Smooth muscle cell (in vitro differentiated cells): ENCODE measurements at regions not wholly inside any gene's neighbourhood (a gene's known extent, or its start where the extent isn't known, plus 50 kb on each side); places are given as distances from the start of the nearest gene placed in this dataset.

Experiments
- DNase-seq: peaks from one replicate; lab custom pipeline; 2025; ENCODE audit not compliant: unreplicated experiment; lab: John Stamatoyannopoulos, UW
- H2AFZ ChIP-seq: fragments of 200-600 bp; sonication (generic); 2 replicates; pipeline ENCODE4 v1.6.0; 2016; ENCODE audit warnings: antibody characterized with exemption, low read depth, mild to moderate bottlenecking
- H3F3A ChIP-seq: fragments of 200-600 bp; sonication (generic); 2 replicates; pipeline ENCODE4 v1.6.0; 2017; ENCODE audit warnings: antibody characterized with exemption, low read depth
- H3K27ac ChIP-seq: fragments of 200-600 bp; sonication (generic); 2 replicates; pipeline ENCODE4 v1.5.1; 2016; ENCODE audit warnings: low read depth, mild to moderate bottlenecking
- H3K27me3 ChIP-seq: fragments of 200-600 bp; sonication (generic); 2 replicates; pipeline ENCODE4 v1.6.1; 2016; ENCODE audit warnings: low read depth, mild to moderate bottlenecking
- H3K36me3 ChIP-seq: fragments of 200-600 bp; sonication (generic); 2 replicates; pipeline ENCODE4 v1.5.1; 2016; ENCODE audit warnings: low read depth
- H3K4me1 ChIP-seq: fragments of 200-600 bp; sonication (generic); 2 replicates; pipeline ENCODE4 v1.5.1; 2016; ENCODE audit warnings: low read depth
- H3K4me2 ChIP-seq: fragments of 200-600 bp; sonication (generic); 2 replicates; pipeline ENCODE4 v1.6.0; 2016; ENCODE audit warnings: mild to moderate bottlenecking
- H3K4me3 ChIP-seq: fragments of 200-600 bp; sonication (generic); 2 replicates; pipeline ENCODE4 v1.5.1; 2016; ENCODE audit warnings: mild to moderate bottlenecking
- H3K79me2 ChIP-seq: fragments of 200-600 bp; sonication (generic); 2 replicates; pipeline ENCODE4 v1.6.0; 2016; ENCODE audit warnings: low read depth, mild to moderate bottlenecking
- H3K9ac ChIP-seq: fragments of 200-600 bp; sonication (generic); 2 replicates; pipeline ENCODE4 v1.6.0; 2016; ENCODE audit warnings: low read depth
- H3K9me3 ChIP-seq: fragments of 200-600 bp; sonication (generic); replicated peaks from 2 replicates; pipeline ENCODE4 v1.5.1; 2016; ENCODE audit warnings: low read depth
- H4K20me1 ChIP-seq: fragments of 200-600 bp; sonication (generic); 2 replicates; pipeline ENCODE4 v1.6.0; 2016; ENCODE audit warnings: low read depth
- CTCF ChIP-seq: fragments of 200-600 bp; sonication (generic); IDR thresholded peaks from 2 replicates; pipeline ENCODE4 v1.5.1; 2017; ENCODE audit warnings: borderline replicate concordance, mild to moderate bottlenecking, antibody characterized with exemption; ENCODE audit not compliant: insufficient read depth, poor library complexity, severe bottlenecking
- WGBS: methylation state at CpG from one replicate; pipeline ENCODE4 v1.1.7; 2016; ENCODE audit warnings: low lambda C conversion rate; 5-methylcytosine and 5-hydroxymethylcytosine counted together

- TF ChIP-seq CTCF = no peak
These were observed 850.0 kb upstream of the C9orf72 start for GRCh38 chr9:28423255-28423654.

GRCh38 chr9:28435456-28435855 is 862.2 kb upstream of the C9orf72 start:
- no peak overlapping the region for H3K4me3 ChIP-seq
- no peaks in the 10 kb centered on the region for H3K4me1 ChIP-seq
- H2AFZ ChIP-seq = no peak overlapping the region
- no peaks in the 10 kb centered on the region for H3F3A ChIP-seq
- WGBS = 69% methylated on average over 1 of the region's 1 CpG
- H3K27me3 ChIP-seq = no peaks in the 10 kb centered on the region
- DNase-seq = no peak
- H3K27ac ChIP-seq = no peak overlapping the region
- no peaks in the 10 kb centered on the region for H3K79me2 ChIP-seq
- H3K9me3 ChIP-seq = no peaks in the 10 kb centered on the region
- no peaks in the 10 kb centered on the region for H3K36me3 ChIP-seq
- H3K4me2 ChIP-seq = no peak overlapping the region
- no peak for TF ChIP-seq CTCF
- H3K9ac ChIP-seq = no peak overlapping the region
- no peaks in the 10 kb centered on the region for H4K20me1 ChIP-seq

More at GRCh38 chr9:28423255-28423654, 850.0 kb upstream of the C9orf72 start:
- Histone ChIP-seq H3K27ac (no peak overlapping the region), H3F3A (no peaks in the 10 kb centered on the region), H3K4me1 (no peaks in the 10 kb centered on the region), H4K20me1 (no peaks in the 10 kb centered on the region), H3K27me3 (no peaks in the 10 kb centered on the region), H3K79me2 (no peaks in the 10 kb centered on the region), H3K4me3 (no peak overlapping the region), H3K4me2 (no peak overlapping the region), H2AFZ (no peak overlapping the region), H3K36me3 (no peaks in the 10 kb centered on the region), H3K9me3 (no peaks in the 10 kb centered on the region), H3K9ac (no peak overlapping the region)
- DNase-seq = no peak
- 74% methylated on average over 1 of the region's 1 CpG for WGBS

- no peaks in the 10 kb centered on the region for H3K27me3 ChIP-seq
- no peaks in the 10 kb centered on the region for H3K79me2 ChIP-seq
- H3K36me3 ChIP-seq = no peaks in the 10 kb centered on the region
- H3K4me1 ChIP-seq = no peaks in the 10 kb centered on the region
- 87% methylated on average over 3 of the region's 3 CpGs for WGBS
- H3F3A ChIP-seq = no peaks in the 10 kb centered on the region
- no peak overlapping the region for H2AFZ ChIP-seq
- H3K4me3 ChIP-seq = no peak overlapping the region
- H3K27ac ChIP-seq = no peak overlapping the region
- no peaks in the 10 kb centered on the region for H4K20me1 ChIP-seq
- H3K9me3 ChIP-seq = no peaks in the 10 kb centered on the region
- no peak for TF ChIP-seq CTCF
- H3K9ac ChIP-seq = no peak overlapping the region
- DNase-seq = no peak
- no peak overlapping the region for H3K4me2 ChIP-seq
These were observed 866.4 kb upstream of the C9orf72 start for GRCh38 chr9:28439688-28440087.

- H3K9ac ChIP-seq = no peak overlapping the region
- H3K27ac ChIP-seq = no peak overlapping the region
- peaks cover 7% of the 10 kb centered on the region for H3K4me1 ChIP-seq
- H3K36me3 ChIP-seq = no peaks in the 10 kb centered on the region
- H3K9me3 ChIP-seq = no peaks in the 10 kb centered on the region
- no peaks in the 10 kb centered on the region for H3K79me2 ChIP-seq
- DNase-seq = no peak
- no peaks in the 10 kb centered on the region for H4K20me1 ChIP-seq
- no peaks in the 10 kb centered on the region for H3K27me3 ChIP-seq
- WGBS = 90% methylated on average over 4 of the region's 4 CpGs
- no peak overlapping the region for H3K4me3 ChIP-seq
- H3K4me2 ChIP-seq = no peak overlapping the region
- no peaks in the 10 kb centered on the region for H3F3A ChIP-seq
- no peak for TF ChIP-seq CTCF
- H2AFZ ChIP-seq = no peak overlapping the region
These were observed 870.2 kb upstream of the C9orf72 start for GRCh38 chr9:28443461-28443860.
